ENCODE measurements at regions not wholly inside any gene's neighbourhood (a gene's known extent, or its start where the extent isn't known, plus 50 kb on each side); places are given as distances from the start of the nearest gene placed in this dataset.
A peak's percentile ranks its signal among the peaks of the same experiment; 100 is the strongest.

DNA sequence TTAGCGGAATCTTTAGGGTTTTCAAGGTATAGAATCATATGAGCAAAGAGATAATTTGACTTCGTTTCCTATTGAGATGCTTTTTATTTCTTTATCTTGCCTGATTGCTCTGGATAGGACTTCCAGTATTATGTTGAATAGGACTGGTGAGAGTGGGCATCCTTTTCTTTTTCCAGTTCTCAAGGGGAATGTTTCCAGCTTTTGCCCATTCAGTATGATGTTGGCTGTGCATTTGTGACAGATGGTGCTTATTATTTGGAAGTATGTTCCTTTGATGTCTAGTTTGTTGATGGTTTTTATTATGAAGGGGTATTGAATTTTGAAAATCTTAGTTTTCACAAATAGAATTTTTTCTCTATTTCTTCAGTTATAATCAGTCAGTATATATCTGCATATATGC, 656.6 kb upstream of the MAP3K7 start:
- no peaks in the 10 kb centered on the region for H3K36me3 ChIP-seq (ENCODE audit: insufficient read depth, low read length)
- no peak overlapping the region for H3K4me3 ChIP-seq (ENCODE audit: low read length)
- H3K9ac ChIP-seq (ENCODE audit: low read length): no peak overlapping the region
- no peak overlapping the region for H3K4me2 ChIP-seq (ENCODE audit: low read length)
- H3K27ac ChIP-seq (ENCODE audit: low read length): no peak overlapping the region
- no peaks in the 10 kb centered on the region for H3K27me3 ChIP-seq (ENCODE audit: insufficient read depth, low read depth, low read length)
- no peaks in the 10 kb centered on the region for H3K9me3 ChIP-seq (ENCODE audit: low read length)
- H4K20me1 ChIP-seq (ENCODE audit: insufficient read depth): no peaks in the 10 kb centered on the region
- TF ChIP-seq RAD21 (conservative IDR thresholded peaks at IDR 0.05): no peak
- TF ChIP-seq EP300 (conservative IDR thresholded peaks at IDR 0.05; ENCODE audit: poor library complexity, severe bottlenecking): no peak
- no peak for TF ChIP-seq TAF1 (IDR thresholded peaks at IDR 0.05; ENCODE audit: low read depth)
- no peak for TF ChIP-seq MXI1 (conservative IDR thresholded peaks at IDR 0.05; ENCODE audit: poor library complexity, severe bottlenecking)
- TF ChIP-seq EZH2 (IDR thresholded peaks at IDR 0.05; ENCODE audit: borderline replicate concordance, insufficient read depth, low read length, poor library complexity, severe bottlenecking): no peak
- TF ChIP-seq, protein P1, sequence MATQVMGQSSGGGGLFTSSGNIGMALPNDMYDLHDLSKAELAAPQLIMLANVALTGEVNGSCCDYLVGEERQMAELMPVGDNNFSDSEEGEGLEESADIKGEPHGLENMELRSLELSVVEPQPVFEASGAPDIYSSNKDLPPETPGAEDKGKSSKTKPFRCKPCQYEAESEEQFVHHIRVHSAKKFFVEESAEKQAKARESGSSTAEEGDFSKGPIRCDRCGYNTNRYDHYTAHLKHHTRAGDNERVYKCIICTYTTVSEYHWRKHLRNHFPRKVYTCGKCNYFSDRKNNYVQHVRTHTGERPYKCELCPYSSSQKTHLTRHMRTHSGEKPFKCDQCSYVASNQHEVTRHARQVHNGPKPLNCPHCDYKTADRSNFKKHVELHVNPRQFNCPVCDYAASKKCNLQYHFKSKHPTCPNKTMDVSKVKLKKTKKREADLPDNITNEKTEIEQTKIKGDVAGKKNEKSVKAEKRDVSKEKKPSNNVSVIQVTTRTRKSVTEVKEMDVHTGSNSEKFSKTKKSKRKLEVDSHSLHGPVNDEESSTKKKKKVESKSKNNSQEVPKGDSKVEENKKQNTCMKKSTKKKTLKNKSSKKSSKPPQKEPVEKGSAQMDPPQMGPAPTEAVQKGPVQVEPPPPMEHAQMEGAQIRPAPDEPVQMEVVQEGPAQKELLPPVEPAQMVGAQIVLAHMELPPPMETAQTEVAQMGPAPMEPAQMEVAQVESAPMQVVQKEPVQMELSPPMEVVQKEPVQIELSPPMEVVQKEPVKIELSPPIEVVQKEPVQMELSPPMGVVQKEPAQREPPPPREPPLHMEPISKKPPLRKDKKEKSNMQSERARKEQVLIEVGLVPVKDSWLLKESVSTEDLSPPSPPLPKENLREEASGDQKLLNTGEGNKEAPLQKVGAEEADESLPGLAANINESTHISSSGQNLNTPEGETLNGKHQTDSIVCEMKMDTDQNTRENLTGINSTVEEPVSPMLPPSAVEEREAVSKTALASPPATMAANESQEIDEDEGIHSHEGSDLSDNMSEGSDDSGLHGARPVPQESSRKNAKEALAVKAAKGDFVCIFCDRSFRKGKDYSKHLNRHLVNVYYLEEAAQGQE (IDR thresholded peaks at IDR 0.05; ENCODE audit: borderline replicate concordance): no peak
- no peak for TF ChIP-seq POLR2AphosphoS5 (IDR thresholded peaks at IDR 0.05)
- no peak for TF ChIP-seq SMC3 (conservative IDR thresholded peaks at IDR 0.05; ENCODE audit: poor library complexity)
- TF ChIP-seq, protein P2, sequence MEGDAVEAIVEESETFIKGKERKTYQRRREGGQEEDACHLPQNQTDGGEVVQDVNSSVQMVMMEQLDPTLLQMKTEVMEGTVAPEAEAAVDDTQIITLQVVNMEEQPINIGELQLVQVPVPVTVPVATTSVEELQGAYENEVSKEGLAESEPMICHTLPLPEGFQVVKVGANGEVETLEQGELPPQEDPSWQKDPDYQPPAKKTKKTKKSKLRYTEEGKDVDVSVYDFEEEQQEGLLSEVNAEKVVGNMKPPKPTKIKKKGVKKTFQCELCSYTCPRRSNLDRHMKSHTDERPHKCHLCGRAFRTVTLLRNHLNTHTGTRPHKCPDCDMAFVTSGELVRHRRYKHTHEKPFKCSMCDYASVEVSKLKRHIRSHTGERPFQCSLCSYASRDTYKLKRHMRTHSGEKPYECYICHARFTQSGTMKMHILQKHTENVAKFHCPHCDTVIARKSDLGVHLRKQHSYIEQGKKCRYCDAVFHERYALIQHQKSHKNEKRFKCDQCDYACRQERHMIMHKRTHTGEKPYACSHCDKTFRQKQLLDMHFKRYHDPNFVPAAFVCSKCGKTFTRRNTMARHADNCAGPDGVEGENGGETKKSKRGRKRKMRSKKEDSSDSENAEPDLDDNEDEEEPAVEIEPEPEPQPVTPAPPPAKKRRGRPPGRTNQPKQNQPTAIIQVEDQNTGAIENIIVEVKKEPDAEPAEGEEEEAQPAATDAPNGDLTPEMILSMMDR (IDR thresholded peaks at IDR 0.05; ENCODE audit: poor library complexity, severe bottlenecking): no peak
- no peaks in the 10 kb centered on the region for H3F3A ChIP-seq (ENCODE audit: insufficient read depth, low read length, poor library complexity, severe bottlenecking)
- no peaks in the 10 kb centered on the region for H3K9me2 ChIP-seq (ENCODE audit: insufficient read depth, low read length)
- no peak overlapping the region for H2AFZ ChIP-seq (ENCODE audit: low read depth, low read length)
- H3K79me2 ChIP-seq (replicated peaks; ENCODE audit: insufficient read depth, low read length): no peaks in the 10 kb centered on the region

DNA sequence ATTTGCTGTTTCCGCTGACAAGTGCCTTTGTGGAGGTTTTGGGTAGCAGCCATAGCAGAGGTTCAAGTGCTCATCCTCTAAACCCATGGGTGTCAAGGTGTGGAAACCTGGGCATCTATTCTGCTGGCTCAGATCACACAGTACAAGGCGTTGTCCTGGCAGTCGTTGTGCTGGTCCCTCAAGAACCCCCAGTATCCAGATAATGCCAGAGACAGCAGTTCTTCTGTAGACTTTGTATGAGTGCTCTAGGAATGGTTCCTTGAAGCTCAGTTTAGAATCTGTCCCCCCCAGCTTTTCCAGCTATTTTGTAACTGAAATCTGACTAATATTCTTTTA, 655.7 kb upstream of the MAP3K7 start:
- no peak overlapping the region for H3K9ac ChIP-seq (ENCODE audit: low read length)
- no peak overlapping the region for H3K4me3 ChIP-seq (ENCODE audit: low read length)
- no peaks in the 10 kb centered on the region for H4K20me1 ChIP-seq (ENCODE audit: insufficient read depth)
- H3K36me3 ChIP-seq (ENCODE audit: insufficient read depth, low read length): no peaks in the 10 kb centered on the region
- TF ChIP-seq EP300 (conservative IDR thresholded peaks at IDR 0.05; ENCODE audit: poor library complexity, severe bottlenecking) (no peak), MXI1 (conservative IDR thresholded peaks at IDR 0.05; ENCODE audit: poor library complexity, severe bottlenecking) (no peak), TAF1 (IDR thresholded peaks at IDR 0.05; ENCODE audit: low read depth) (no peak), EZH2 (IDR thresholded peaks at IDR 0.05; ENCODE audit: borderline replicate concordance, insufficient read depth, low read length, poor library complexity, severe bottlenecking) (no peak), RAD21 (conservative IDR thresholded peaks at IDR 0.05) (no peak), POLR2AphosphoS5 (IDR thresholded peaks at IDR 0.05) (no peak), SMC3 (conservative IDR thresholded peaks at IDR 0.05; ENCODE audit: poor library complexity) (no peak)
- TF ChIP-seq, protein P2 (IDR thresholded peaks at IDR 0.05; ENCODE audit: poor library complexity, severe bottlenecking): no peak
- TF ChIP-seq, protein P1 (IDR thresholded peaks at IDR 0.05; ENCODE audit: borderline replicate concordance): no peak
- no peaks in the 10 kb centered on the region for H3F3A ChIP-seq (ENCODE audit: insufficient read depth, low read length, poor library complexity, severe bottlenecking)
- H3K4me2 ChIP-seq (ENCODE audit: low read length): no peak overlapping the region
- H3K9me3 ChIP-seq (ENCODE audit: low read length): no peaks in the 10 kb centered on the region
- H3K27me3 ChIP-seq (ENCODE audit: insufficient read depth, low read depth, low read length): no peaks in the 10 kb centered on the region
- peak overlapping the region; percentile 81 for H3K27ac ChIP-seq (ENCODE audit: low read length)
- H3K9me2 ChIP-seq (ENCODE audit: insufficient read depth, low read length): no peaks in the 10 kb centered on the region
- H3K79me2 ChIP-seq (replicated peaks; ENCODE audit: insufficient read depth, low read length): no peaks in the 10 kb centered on the region
- H2AFZ ChIP-seq (ENCODE audit: low read depth, low read length): no peak overlapping the region
